ES-I3 (cell line): ENCODE measurements at regions not wholly inside any gene's neighbourhood (a gene's known extent, or its start where the extent isn't known, plus 50 kb on each side); places are given as distances from the start of the nearest gene placed in this dataset.

ENCODE experiments used
- H3K36me3 ChIP-seq: 2 replicates; pipeline ENCODE4 v1.6.1; 2013; ENCODE audit warnings: mild to moderate bottlenecking, low read length, control low read depth, moderate library complexity; ENCODE audit not compliant: insufficient read depth
- H3K4me1 ChIP-seq: 2 replicates; pipeline ENCODE4 v1.6.1; 2013; ENCODE audit warnings: mild to moderate bottlenecking, control low read depth, low read length; ENCODE audit not compliant: insufficient read depth
- H3K9ac ChIP-seq: 2 replicates; pipeline ENCODE4 v1.6.1; 2013; ENCODE audit warnings: low read depth, mild to moderate bottlenecking, low read length, moderate library complexity
- H3K9me3 ChIP-seq: 2 replicates; pipeline ENCODE4 v1.6.1; 2013; ENCODE audit warnings: mild to moderate bottlenecking, low read length, moderate library complexity; ENCODE audit not compliant: control insufficient read depth, insufficient read depth

- Histone ChIP-seq H3K4me1 (peaks cover 22% of the 10 kb centered on the region), H3K9me3 (no peaks in the 10 kb centered on the region), H3K36me3 (no peaks in the 10 kb centered on the region), H3K9ac (no peak overlapping the region)
These were observed 381.7 kb upstream of the JARID2 start for GRCh38 chr6:14863902-14864850.

GRCh38 chr6:14865531-14866100, 380.3 kb upstream of the JARID2 start:
- Histone ChIP-seq H3K36me3 (peaks cover 3% of the 10 kb centered on the region; the same call in 1 of the 2 replicates), H3K9ac (no peak overlapping the region), H3K4me1 (peaks cover 22% of the 10 kb centered on the region), H3K9me3 (no peaks in the 10 kb centered on the region)

- Histone ChIP-seq H3K36me3 (peaks cover 3% of the 10 kb centered on the region; the same call in 1 of the 2 replicates), H3K9me3 (no peaks in the 10 kb centered on the region), H3K9ac (no peak overlapping the region), H3K4me1 (peaks cover 16% of the 10 kb centered on the region)
These were observed 378.1 kb upstream of the JARID2 start for GRCh38 chr6:14867802-14868201.

GRCh38 chr6:14871221-14871620, 374.6 kb upstream of the JARID2 start:
- H3K9me3 ChIP-seq: no peaks in the 10 kb centered on the region; the same call in 1 of the 2 replicates
- H3K36me3 ChIP-seq: peaks cover 3% of the 10 kb centered on the region; the same call in 1 of the 2 replicates
- no peak overlapping the region for H3K9ac ChIP-seq
- H3K4me1 ChIP-seq: peaks cover 23% of the 10 kb centered on the region

GRCh38 chr6:14873101-14873500, 372.8 kb upstream of the JARID2 start:
- Histone ChIP-seq H3K36me3 (peaks cover 3% of the 10 kb centered on the region; the same call in 1 of the 2 replicates), H3K9ac (no peak overlapping the region), H3K9me3 (no peaks in the 10 kb centered on the region; the same call in 1 of the 2 replicates), H3K4me1 (peaks cover 39% of the 10 kb centered on the region)

- H3K4me1 ChIP-seq: peaks cover 39% of the 10 kb centered on the region
- no peak overlapping the region; the same call in 1 of the 2 replicates for H3K9ac ChIP-seq
- peaks cover 3% of the 10 kb centered on the region; the same call in 1 of the 2 replicates for H3K36me3 ChIP-seq
- H3K9me3 ChIP-seq: no peaks in the 10 kb centered on the region; the same call in 1 of the 2 replicates
These were observed 372.0 kb upstream of the JARID2 start for GRCh38 chr6:14873781-14874441.

- H3K9ac ChIP-seq: no peak overlapping the region
- H3K9me3 ChIP-seq: no peaks in the 10 kb centered on the region; the same call in 1 of the 2 replicates
- peaks cover 39% of the 10 kb centered on the region for H3K4me1 ChIP-seq
- H3K36me3 ChIP-seq: no peaks in the 10 kb centered on the region
These were observed 370.8 kb upstream of the JARID2 start for GRCh38 chr6:14874975-14875480.

- Histone ChIP-seq H3K9ac (no peak overlapping the region), H3K36me3 (no peaks in the 10 kb centered on the region), H3K4me1 (peaks cover 45% of the 10 kb centered on the region), H3K9me3 (no peaks in the 10 kb centered on the region; the same call in 1 of the 2 replicates)
These were observed 370.3 kb upstream of the JARID2 start for GRCh38 chr6:14875481-14876063.

GRCh38 chr6:14876778-14877613, 368.9 kb upstream of the JARID2 start:
- no peaks in the 10 kb centered on the region; the same call in 1 of the 2 replicates for H3K9me3 ChIP-seq
- no peaks in the 10 kb centered on the region for H3K36me3 ChIP-seq
- peaks cover 54% of the 10 kb centered on the region for H3K4me1 ChIP-seq
- no peak overlapping the region for H3K9ac ChIP-seq

GRCh38 chr6:14877758-14878157, 368.1 kb upstream of the JARID2 start:
- H3K9ac ChIP-seq: no peak overlapping the region
- no peaks in the 10 kb centered on the region for H3K36me3 ChIP-seq
- no peaks in the 10 kb centered on the region; the same call in 1 of the 2 replicates for H3K9me3 ChIP-seq
- H3K4me1 ChIP-seq: peaks cover 60% of the 10 kb centered on the region

GRCh38 chr6:14880052-14880451, 365.8 kb upstream of the JARID2 start:
- Histone ChIP-seq H3K36me3 (no peaks in the 10 kb centered on the region), H3K4me1 (peaks cover 67% of the 10 kb centered on the region), H3K9ac (no peak overlapping the region), H3K9me3 (no peaks in the 10 kb centered on the region; the same call in 1 of the 2 replicates)

- no peaks in the 10 kb centered on the region for H3K36me3 ChIP-seq
- H3K9me3 ChIP-seq: no peaks in the 10 kb centered on the region; the same call in 1 of the 2 replicates
- no peak overlapping the region for H3K9ac ChIP-seq
- peaks cover 61% of the 10 kb centered on the region for H3K4me1 ChIP-seq
These were observed 365.2 kb upstream of the JARID2 start for GRCh38 chr6:14880677-14881076.

GRCh38 chr6:14881398-14881797, 364.5 kb upstream of the JARID2 start:
- Histone ChIP-seq H3K9me3 (no peaks in the 10 kb centered on the region; the same call in 1 of the 2 replicates), H3K36me3 (no peaks in the 10 kb centered on the region), H3K9ac (no peak overlapping the region), H3K4me1 (peaks cover 56% of the 10 kb centered on the region)
